GM23248 (cell line): ENCODE measurements at regions not wholly inside any gene's neighbourhood (a gene's known extent, or its start where the extent isn't known, plus 50 kb on each side); places are given as distances from the start of the nearest gene placed in this dataset.

Experiments used
- EZH2 ChIP-seq: fragments of 200-600 bp; sonication (generic); IDR thresholded peaks from 2 replicates; pipeline ENCODE4 v1.6.1; 2018; ENCODE audit warnings: antibody characterized with exemption, mild to moderate bottlenecking; ENCODE audit not compliant: insufficient read depth, poor library complexity, severe bottlenecking
- EZH2phosphoT487 ChIP-seq: fragments of 200-600 bp; sonication (generic); IDR thresholded peaks from 2 replicates; pipeline ENCODE4 v1.6.1; 2018; ENCODE audit warnings: antibody characterized with exemption, moderate library complexity, mild to moderate bottlenecking, low read depth; ENCODE audit not compliant: insufficient read depth

- no peak for TF ChIP-seq EZH2
- no peak for TF ChIP-seq EZH2phosphoT487
These were observed 1167.7 kb upstream of the ZEB2 start for GRCh38 chr2:145687442-145688134.
